Common myeloid progenitor, CD34-positive (primary cell): ENCODE measurements at regions not wholly inside any gene's neighbourhood (a gene's known extent, or its start where the extent isn't known, plus 50 kb on each side); places are given as distances from the start of the nearest gene placed in this dataset.

Experiments used
- CTCF ChIA-PET: fragments of 350-600 bp; sonication (Branson Sonifier 250); formaldehyde crosslinking; loops from one replicate; lab custom pipeline; 2021; ENCODE audit warnings: antibody characterized with exemption; lab: Charles Lee
- POLR2A ChIA-PET: fragments of 350-600 bp; sonication (Branson Sonifier 250); formaldehyde crosslinking; loops from one replicate; lab custom pipeline; 2021; ENCODE audit warnings: antibody characterized with exemption; lab: Charles Lee
- DNase-seq, 3 donors: peaks; one replicate each; pipeline versions ENCODE4 v3.0.0 to v3.0.0-alpha.2; 2013
- H3K27ac ChIP-seq, 2 experiments: 1 replicate in 1 of 2; 2 replicates in 1 of 2; pipeline ENCODE4 v1.7.0; 2013; ENCODE audit warnings: inconsistent platforms in 2 of 2, low read length in 2 of 2, mild to moderate bottlenecking in 2 of 2, low read depth in 1 of 2, moderate library complexity in 1 of 2; ENCODE audit not compliant: severe bottlenecking in 2 of 2, insufficient read depth in 1 of 2, poor library complexity in 1 of 2
- H3K27me3 ChIP-seq, 5 experiments: replicated peaks in 2 of 5; 1 replicate in 3 of 5; 2 replicates in 2 of 5; pipeline versions ENCODE4 v1.6.1 to v1.7.0; 2013; ENCODE audit warnings: low read length in 4 of 5, mild to moderate bottlenecking in 2 of 5, moderate library complexity in 2 of 5, inconsistent platforms in 1 of 5; ENCODE audit not compliant: insufficient read depth in 5 of 5, control insufficient read depth in 4 of 5
- H3K36me3 ChIP-seq, 4 experiments: 1 replicate in 2 of 4; 2 replicates in 2 of 4; pipeline versions ENCODE4 v1.6.1 to v1.7.0; 2013; ENCODE audit warnings: low read length in 3 of 4, control low read depth in 1 of 4, mild to moderate bottlenecking in 1 of 4; ENCODE audit not compliant: control insufficient read depth in 4 of 4, insufficient read depth in 4 of 4
- H3K4me1 ChIP-seq, 4 experiments: 1 replicate in 3 of 4; 2 replicates in 1 of 4; pipeline versions ENCODE4 v1.6.1 to v1.7.1; 2013; ENCODE audit warnings: low read length in 3 of 4, mild to moderate bottlenecking in 3 of 4, control low read depth in 1 of 4, inconsistent platforms in 1 of 4, moderate library complexity in 1 of 4; ENCODE audit not compliant: control insufficient read depth in 4 of 4, insufficient read depth in 4 of 4; ENCODE audit errors: control extremely low read depth in 1 of 4
- H3K4me3 ChIP-seq, 7 experiments: 1 replicate in 4 of 7; 2 replicates in 3 of 7; pipeline versions ENCODE4 v1.5.1 to v1.7.0; 2013; ENCODE audit warnings: mild to moderate bottlenecking in 7 of 7, low read length in 6 of 7, moderate library complexity in 6 of 7, inconsistent platforms in 2 of 7, low read depth in 2 of 7, control low read depth in 1 of 7; ENCODE audit not compliant: insufficient read depth in 4 of 7, control insufficient read depth in 1 of 7; ENCODE audit errors: extremely low read depth in 1 of 7
- H3K9me3 ChIP-seq, 5 experiments: 1 replicate in 4 of 5; 2 replicates in 1 of 5; pipeline versions ENCODE4 v1.6.1 to v1.7.1; 2013; ENCODE audit warnings: low read length in 4 of 5, mild to moderate bottlenecking in 2 of 5, inconsistent platforms in 1 of 5, low read depth in 1 of 5, moderate library complexity in 1 of 5; ENCODE audit not compliant: control insufficient read depth in 4 of 5, insufficient read depth in 2 of 5; ENCODE audit errors: control extremely low read depth in 1 of 5
- WGBS: methylation state at CpG from one replicate; pipeline ENCODE4 v1.1.5; 2013; ENCODE audit not compliant: insufficient coverage; 5-methylcytosine and 5-hydroxymethylcytosine counted together

- Histone ChIP-seq H3K27ac (no peak overlapping the region), H3K9me3 (no peaks in the 10 kb centered on the region), H3K36me3 (no peaks in the 10 kb centered on the region), H3K4me3 (no peak overlapping the region), H3K4me1 (no peaks in the 10 kb centered on the region), H3K27me3 (peaks cover 0 to 5% (median 4%) of the 10 kb centered on the region in 5 experiments)
- no peak for DNase-seq
- ChIA-PET CTCF (no interaction called here), POLR2A (no interaction called here)
- WGBS, result 100% methylated on average over 1 of the region's 4 CpGs
These were observed 131.6 kb upstream of the E2F8 start for GRCh38 chr11:19372381-19372780.

- ChIA-PET CTCF (no interaction called here), POLR2A (no interaction called here)
- H3K27ac ChIP-seq, result no peak overlapping the region
- no peaks in the 10 kb centered on the region for H3K36me3 ChIP-seq
- H3K4me3 ChIP-seq, result no peak overlapping the region
- H3K27me3 ChIP-seq, result peaks cover 0 to 5% (median 3%) of the 10 kb centered on the region in 5 experiments
- WGBS, result 58% methylated on average over 5 of the region's 7 CpGs
- H3K9me3 ChIP-seq, result no peaks in the 10 kb centered on the region
- H3K4me1 ChIP-seq, result no peaks in the 10 kb centered on the region
- DNase-seq, result no peak
These were observed 129.5 kb upstream of the E2F8 start for GRCh38 chr11:19370100-19370861.

- Histone ChIP-seq H3K27ac (no peak overlapping the region), H3K4me1 (no peaks in the 10 kb centered on the region), H3K9me3 (no peaks in the 10 kb centered on the region), H3K4me3 (no peak overlapping the region), H3K36me3 (no peaks in the 10 kb centered on the region), H3K27me3 (peaks cover 2 to 5% (median 3%) of the 10 kb centered on the region in 5 experiments)
- CTCF ChIA-PET, result interaction anchor here (0.9 kb wide), 1 partner anchor 21 kb away, joined by 3 read pairs; no protein-coding TSS in a partner anchor
- POLR2A ChIA-PET, result no interaction called here
- DNase-seq, result no peak
- 38% methylated on average over 3 of the region's 6 CpGs for WGBS
These were observed 128.1 kb upstream of the E2F8 start for GRCh38 chr11:19368726-19369375.

- no peak overlapping the region for H3K27ac ChIP-seq
- no peak for DNase-seq
- 100% methylated on average over 2 of the region's 2 CpGs for WGBS
- no peaks in the 10 kb centered on the region for H3K9me3 ChIP-seq
- H3K4me1 ChIP-seq, result no peaks in the 10 kb centered on the region
- ChIA-PET CTCF (no interaction called here), POLR2A (no interaction called here)
- no peaks in the 10 kb centered on the region for H3K36me3 ChIP-seq
- H3K27me3 ChIP-seq, result peaks cover 2 to 5% (median 3%) of the 10 kb centered on the region in 5 experiments
- no peak overlapping the region for H3K4me3 ChIP-seq
These were observed 126.4 kb upstream of the E2F8 start for GRCh38 chr11:19366992-19367709.

- POLR2A ChIA-PET, result interaction anchor here (0.5 kb wide), 1 partner anchor 19 kb away, joined by 3 read pairs; no protein-coding TSS in a partner anchor
- Histone ChIP-seq H3K27ac (no peak overlapping the region), H3K4me3 (no peak overlapping the region), H3K4me1 (no peaks in the 10 kb centered on the region), H3K27me3 (peaks cover 2 to 5% (median 3%) of the 10 kb centered on the region in 5 experiments), H3K36me3 (no peaks in the 10 kb centered on the region), H3K9me3 (no peaks in the 10 kb centered on the region)
- CTCF ChIA-PET, result no interaction called here
- no peak for DNase-seq
- whole genome bisulfite sequencing, result 100% methylated on average over 1 of the region's 1 CpG
These were observed 125.1 kb upstream of the E2F8 start for GRCh38 chr11:19365743-19366410.

- Histone ChIP-seq H3K27me3 (peaks cover 3 to 40% (median 10%) of the 10 kb centered on the region in 5 experiments), H3K4me1 (no peaks in the 10 kb centered on the region), H3K36me3 (no peaks in the 10 kb centered on the region), H3K4me3 (no peak overlapping the region), H3K27ac (no peak overlapping the region), H3K9me3 (no peaks in the 10 kb centered on the region)
- WGBS, result 96% methylated on average over 6 of the region's 7 CpGs
- POLR2A ChIA-PET, result no interaction called here
- DNase-seq, result no peak
- CTCF ChIA-PET, result no interaction called here
These were observed 118.7 kb upstream of the E2F8 start for GRCh38 chr11:19359221-19360000.
